Upper lobe of left lung (tissue), 4 donors: ENCODE measurements at regions not wholly inside any gene's neighbourhood (a gene's known extent, or its start where the extent isn't known, plus 50 kb on each side); places are given as distances from the start of the nearest gene placed in this dataset.

Experiments
- CTCF ChIP-seq, 6 experiments: fragments of 450-650 bp in 4 of 6; fragments of 200-600 bp in 2 of 6; sonication (generic) in 2 of 6; IDR thresholded peaks; one replicate each; pipeline ENCODE4 v1.5.1; 2016 to 2019; ENCODE audit warnings: antibody characterized with exemption in 6 of 6
- EP300 ChIP-seq, 4 donors: sonication (generic); formaldehyde crosslinking; IDR thresholded peaks; one replicate each; pipeline ENCODE4 v1.5.1; 2017; ENCODE audit warnings: antibody characterized with exemption in 4 of 4, control low read depth in 2 of 4
- POLR2A ChIP-seq, 4 donors: fragments of 450-650 bp; IDR thresholded peaks; one replicate each; pipeline ENCODE4 v1.5.1; 2016 to 2017; ENCODE audit warnings: antibody characterized with exemption in 4 of 4, mild to moderate bottlenecking in 2 of 4

- TF ChIP-seq CTCF (IDR thresholded peaks at IDR 0.05) (no peak), EP300 (IDR thresholded peaks at IDR 0.05) (no peak), POLR2A (IDR thresholded peaks at IDR 0.05) (no peak)
Observed at GRCh38 chr15:57772223-57772957, 65.9 kb downstream of the POLR2M start.
